GM11168 (cell line): ENCODE measurements at regions not wholly inside any gene's neighbourhood (a gene's known extent, or its start where the extent isn't known, plus 50 kb on each side); places are given as distances from the start of the nearest gene placed in this dataset.

Experiments
- in situ Hi-C: fragments of 300-500 bp; cut with MboI; formaldehyde crosslinking; loops from one replicate; pipeline ENCODE4 v1.12.0; 2022; ENCODE audit warnings: low sequenced_read_pairs; ENCODE audit not compliant: unreplicated experiment

DNA sequence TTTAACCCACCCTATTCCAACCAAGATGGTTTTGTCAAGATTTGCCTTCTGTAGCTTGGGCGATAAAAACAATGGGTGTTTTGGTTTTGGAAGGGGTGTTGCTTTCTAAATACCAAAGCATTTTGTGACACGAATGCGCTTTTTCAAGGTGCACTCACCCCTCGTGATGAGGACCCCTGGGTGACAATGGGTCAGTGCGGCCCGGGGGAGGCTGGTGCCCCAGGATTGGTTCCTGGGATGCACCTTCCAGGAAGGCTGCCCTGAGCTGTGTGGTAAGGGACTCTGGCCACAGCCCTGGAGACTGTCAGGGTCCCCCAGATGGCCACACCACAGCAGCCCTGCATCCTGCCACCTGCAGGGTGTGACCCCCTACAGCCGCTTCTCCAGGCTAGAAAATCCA, 180.6 kb upstream of the MYL2 start:
- in situ Hi-C loops = no loop called here

DNA sequence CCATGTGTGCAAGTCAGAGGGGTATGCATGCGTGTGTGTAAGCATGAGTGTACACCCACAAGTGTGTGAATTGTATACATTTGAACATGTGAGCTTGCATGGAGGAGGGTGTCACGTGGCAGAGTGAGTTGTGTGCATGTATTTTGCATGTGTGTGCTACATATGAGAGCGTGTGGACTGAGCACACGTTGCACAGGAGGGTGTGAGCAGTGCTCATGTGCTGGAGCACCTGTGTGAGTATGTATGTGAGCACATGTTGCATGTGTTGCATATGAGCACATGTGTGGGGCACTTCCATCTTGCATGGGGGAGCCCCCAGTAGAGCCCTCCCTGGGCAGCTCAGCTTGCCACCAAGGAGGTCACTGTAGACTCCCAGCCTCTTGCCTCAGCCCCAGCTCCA, 180.2 kb upstream of the MYL2 start:
- in situ Hi-C loops = no loop called here

DNA sequence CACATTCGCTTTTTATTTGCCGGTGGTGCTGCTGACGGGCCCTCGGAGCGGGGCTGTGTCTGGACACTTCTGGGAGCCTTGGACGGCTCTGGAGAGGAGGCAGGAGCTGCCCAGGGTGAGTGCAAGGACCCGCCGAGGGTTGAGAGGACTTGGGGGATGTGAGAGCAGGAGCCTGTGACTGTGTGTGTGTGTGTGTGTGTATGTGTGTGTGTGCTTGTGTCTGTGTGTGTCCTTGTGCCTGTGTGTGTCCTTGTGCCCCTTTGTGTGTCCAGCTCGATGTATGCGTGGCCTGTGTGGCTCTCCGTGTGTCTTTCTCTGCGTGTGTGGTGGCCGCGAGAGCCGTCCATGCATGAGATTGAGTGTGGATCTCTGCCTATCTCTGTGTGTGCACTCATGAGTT, 179.6 kb upstream of the MYL2 start:
- in situ Hi-C loops = no loop called here

DNA sequence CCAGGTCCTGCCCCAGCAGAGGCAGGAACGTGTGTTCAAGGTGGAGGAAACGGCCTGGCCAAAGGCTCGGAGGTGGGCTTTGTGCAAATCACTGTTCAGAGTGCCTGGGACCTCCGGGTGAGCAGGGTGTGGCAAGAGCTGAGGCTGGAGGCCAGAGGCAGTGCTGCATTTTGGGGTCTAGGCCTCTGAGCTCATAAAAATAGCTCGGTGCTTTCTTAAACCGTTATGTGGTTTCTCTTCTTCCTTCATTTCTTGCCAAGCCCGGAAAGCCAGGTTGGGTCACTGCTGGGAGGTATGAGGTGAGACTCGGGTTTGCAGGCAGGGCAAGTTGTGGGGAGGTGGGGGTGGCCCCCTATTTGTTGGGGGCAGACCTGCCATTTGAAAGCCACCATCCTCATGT, 178.8 kb upstream of the MYL2 start:
- in situ Hi-C loops = no loop called here

GRCh38 chr12:111094157-111095010, 174.0 kb upstream of the MYL2 start:
- in situ Hi-C loops = no loop called here

GRCh38 chr12:111093428-111094142, 173.2 kb upstream of the MYL2 start:
- in situ Hi-C loops = no loop called here

- in situ Hi-C loops = no loop called here
These were observed 170.7 kb upstream of the MYL2 start for GRCh38 chr12:111091051-111091450.

DNA sequence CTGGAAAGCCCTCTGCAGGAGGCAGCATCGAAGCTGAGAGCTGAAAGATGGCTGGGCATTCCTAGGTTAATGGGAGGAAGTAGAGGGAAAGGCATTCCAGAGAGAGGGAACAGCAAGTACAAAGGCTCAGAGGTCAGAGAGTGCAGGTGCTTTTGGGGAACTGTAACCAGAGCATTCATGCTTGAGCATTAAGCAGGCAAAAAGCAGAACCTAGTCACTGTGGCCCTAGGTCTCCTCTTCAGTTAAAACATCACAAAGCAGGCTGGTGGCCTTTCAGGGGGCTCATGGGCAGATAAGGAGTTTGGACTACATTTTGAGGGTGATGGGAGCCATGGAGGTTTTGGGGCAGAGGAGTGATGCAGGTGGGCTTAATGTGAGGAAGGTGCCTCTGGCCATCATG, 169.2 kb upstream of the MYL2 start:
- in situ Hi-C loops = no loop called here

DNA sequence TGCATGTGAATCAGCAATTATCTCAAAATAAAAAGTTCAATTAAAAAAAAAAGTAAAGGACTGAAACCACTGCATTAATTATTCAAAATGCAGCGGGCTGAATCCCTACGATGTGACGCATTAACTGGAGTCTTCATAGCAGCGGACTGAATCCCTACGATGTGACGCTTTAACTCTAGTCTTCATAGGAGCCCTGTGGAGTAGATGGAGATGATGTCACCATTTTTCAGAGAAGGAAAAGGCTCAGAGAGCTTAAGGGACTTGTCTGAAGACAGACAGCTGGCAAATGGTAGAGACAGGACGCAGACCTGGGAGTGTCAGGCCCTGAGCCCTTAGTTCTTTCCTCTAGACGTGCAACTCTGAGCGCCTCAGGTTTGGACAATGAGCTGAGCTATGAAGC, 168.0 kb upstream of the MYL2 start:
- in situ Hi-C loops = no loop called here

DNA sequence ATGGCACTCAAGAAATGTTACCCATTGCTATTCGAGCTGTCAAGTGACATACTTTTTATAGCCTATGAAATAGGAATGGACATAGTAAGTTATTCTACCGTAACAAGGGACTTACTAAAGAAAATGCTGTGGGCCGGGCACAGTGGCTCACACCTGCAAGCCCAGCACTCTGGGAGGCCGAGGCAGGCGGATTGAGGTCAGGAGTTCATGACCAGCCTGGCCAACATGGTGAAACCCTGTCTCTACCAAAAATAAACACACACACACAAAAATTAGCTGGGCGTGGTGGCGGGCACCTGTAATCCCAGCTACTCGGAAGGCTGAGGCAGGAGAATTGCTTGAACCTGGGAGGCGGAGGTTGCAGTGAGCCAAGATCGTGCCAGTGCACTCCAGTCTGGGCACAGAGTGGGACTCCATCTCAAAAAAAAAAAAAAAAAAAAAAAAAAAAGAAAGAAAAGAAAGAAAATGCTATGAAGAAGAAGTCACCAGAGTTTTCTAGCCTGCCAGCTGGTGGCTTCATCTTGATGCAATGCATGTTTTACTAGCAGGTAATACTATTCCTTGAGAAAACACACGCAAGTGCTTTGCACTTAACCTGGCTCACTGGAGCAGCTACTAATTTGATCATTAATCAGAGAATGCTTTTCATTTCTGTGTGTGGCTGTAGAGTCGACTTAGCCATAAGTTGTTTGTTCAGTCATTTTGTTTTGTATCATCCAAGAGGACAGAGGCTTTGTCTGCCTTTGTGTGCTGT, 166.7 kb upstream of the MYL2 start:
- in situ Hi-C loops = no loop called here

- in situ Hi-C loops = no loop called here
These were observed 164.7 kb upstream of the MYL2 start for GRCh38 chr12:111085096-111085495.

GRCh38 chr12:111084605-111085004, 164.2 kb upstream of the MYL2 start:
- in situ Hi-C loops = no loop called here

GRCh38 chr12:111084158-111084557, 163.8 kb upstream of the MYL2 start:
- in situ Hi-C loops = no loop called here

DNA sequence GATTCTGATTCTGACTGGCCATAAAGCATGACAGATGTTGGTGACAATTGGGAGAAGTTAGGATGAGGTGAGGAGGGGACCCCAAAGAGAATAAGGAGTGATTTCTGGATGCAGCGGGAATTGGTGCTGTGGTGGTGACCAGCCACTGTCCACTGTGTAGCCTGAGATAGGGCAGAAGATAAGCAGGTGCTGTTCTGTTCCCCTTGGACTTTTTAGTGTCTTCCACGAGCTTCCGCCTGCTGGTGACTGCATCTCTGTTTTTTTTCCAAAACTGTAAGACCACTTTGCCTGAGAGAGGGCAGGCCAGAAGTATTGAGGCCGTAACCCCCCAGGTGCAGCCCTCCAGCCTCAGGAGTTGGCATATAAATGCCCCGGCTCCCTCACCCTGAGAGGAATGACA, 161.2 kb upstream of the MYL2 start:
- in situ Hi-C loops = no loop called here

DNA sequence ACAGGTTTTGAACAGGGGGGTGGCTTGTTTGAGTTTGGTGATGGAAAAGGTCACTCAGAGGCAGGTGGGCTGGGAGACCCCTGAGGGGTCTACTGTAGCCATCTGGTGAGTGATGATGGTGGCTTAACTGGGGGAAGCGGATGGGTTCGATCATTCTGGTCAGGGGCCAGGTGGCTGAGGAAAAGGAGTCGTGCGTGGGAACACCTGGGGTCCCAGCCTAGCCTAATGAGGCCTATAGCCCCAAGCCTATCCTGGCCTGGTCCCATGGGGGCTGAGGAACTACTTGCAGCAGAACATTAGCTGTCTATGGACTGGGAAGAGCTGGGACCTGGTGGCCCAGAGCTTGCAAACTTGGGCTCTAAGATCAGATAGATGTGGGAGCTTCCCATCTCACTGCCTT, 158.4 kb upstream of the MYL2 start:
- in situ Hi-C loops = no loop called here

GRCh38 chr12:111076611-111077451, 156.5 kb upstream of the MYL2 start:
- in situ Hi-C loops = no loop called here

- in situ Hi-C loops = no loop called here
These were observed 155.8 kb upstream of the MYL2 start for GRCh38 chr12:111076199-111076598.

DNA sequence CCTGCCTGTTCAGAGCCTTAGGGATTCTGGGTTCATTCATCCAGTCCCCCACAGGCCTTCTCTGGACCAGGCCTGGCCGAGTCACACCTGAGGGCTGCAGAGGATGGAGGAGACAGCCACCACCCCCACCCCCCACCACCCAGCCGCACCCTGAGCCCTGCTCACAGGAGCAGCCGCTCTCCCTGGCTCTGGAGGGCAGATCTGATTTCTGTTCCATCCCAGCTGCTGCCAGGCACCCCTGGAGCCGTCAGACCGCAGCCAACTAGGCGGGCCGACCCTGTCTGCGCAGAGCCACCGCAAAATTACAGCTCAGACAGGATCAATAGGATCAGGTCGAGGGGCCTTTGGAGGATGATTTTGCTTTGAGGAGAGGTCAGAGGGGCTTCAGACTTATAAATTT, 154.6 kb upstream of the MYL2 start:
- in situ Hi-C loops = no loop called here

DNA sequence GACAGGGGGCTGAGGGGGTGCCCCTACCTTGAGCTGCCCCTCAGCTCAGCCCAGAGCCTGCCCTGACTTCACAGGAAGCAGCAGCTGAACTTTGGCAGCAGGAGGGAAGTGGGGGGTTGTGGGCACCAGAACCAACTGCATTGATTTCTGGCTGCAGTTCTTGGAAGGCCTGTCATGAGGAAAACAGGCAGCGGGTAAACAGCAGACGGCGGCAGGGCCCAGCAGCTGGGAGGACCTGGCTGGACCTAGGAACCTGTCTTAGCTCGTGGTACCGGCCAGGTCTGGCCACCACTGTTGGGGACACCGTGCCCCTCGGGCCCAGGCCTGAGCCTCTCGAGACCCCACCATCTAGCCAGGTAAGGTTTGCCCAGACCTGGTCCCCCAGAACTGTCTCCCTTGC, 154.2 kb upstream of the MYL2 start:
- in situ Hi-C loops = no loop called here

GRCh38 chr12:111073370-111073769, 153.0 kb upstream of the MYL2 start:
- in situ Hi-C loops = no loop called here
